HCT116 (cell line): ENCODE measurements at regions not wholly inside any gene's neighbourhood (a gene's known extent, or its start where the extent isn't known, plus 50 kb on each side); places are given as distances from the start of the nearest gene placed in this dataset.

ENCODE experiments used
- EZH2 ChIP-seq: fragments of 200-600 bp; sonication (generic); IDR thresholded peaks from 2 replicates; pipeline ENCODE4 v1.6.1; 2017; ENCODE audit warnings: antibody characterized with exemption, mixed run types
- ZFX ChIP-seq: fragments of 450-650 bp; IDR thresholded peaks from 2 replicates; pipeline ENCODE4 v1.6.1; 2017
- TF ChIP-seq, protein P1 (sequence below), 3 experiments: fragments of 200-600 bp in 1 of 3; sonication (generic) in 1 of 3; IDR thresholded peaks in 2 of 3; conservative IDR thresholded peaks in 1 of 3; 2 replicates each; pipeline ENCODE4 v1.5.1; 2012 to 2017; ENCODE audit warnings: low read depth in 2 of 3, low read length in 2 of 3, antibody characterized with exemption in 1 of 3, borderline replicate concordance in 1 of 3, control low read depth in 1 of 3, mild to moderate bottlenecking in 1 of 3, mixed read lengths in 1 of 3, mixed run types in 1 of 3, moderate library complexity in 1 of 3; ENCODE audit not compliant: insufficient read depth in 1 of 3

DNA sequence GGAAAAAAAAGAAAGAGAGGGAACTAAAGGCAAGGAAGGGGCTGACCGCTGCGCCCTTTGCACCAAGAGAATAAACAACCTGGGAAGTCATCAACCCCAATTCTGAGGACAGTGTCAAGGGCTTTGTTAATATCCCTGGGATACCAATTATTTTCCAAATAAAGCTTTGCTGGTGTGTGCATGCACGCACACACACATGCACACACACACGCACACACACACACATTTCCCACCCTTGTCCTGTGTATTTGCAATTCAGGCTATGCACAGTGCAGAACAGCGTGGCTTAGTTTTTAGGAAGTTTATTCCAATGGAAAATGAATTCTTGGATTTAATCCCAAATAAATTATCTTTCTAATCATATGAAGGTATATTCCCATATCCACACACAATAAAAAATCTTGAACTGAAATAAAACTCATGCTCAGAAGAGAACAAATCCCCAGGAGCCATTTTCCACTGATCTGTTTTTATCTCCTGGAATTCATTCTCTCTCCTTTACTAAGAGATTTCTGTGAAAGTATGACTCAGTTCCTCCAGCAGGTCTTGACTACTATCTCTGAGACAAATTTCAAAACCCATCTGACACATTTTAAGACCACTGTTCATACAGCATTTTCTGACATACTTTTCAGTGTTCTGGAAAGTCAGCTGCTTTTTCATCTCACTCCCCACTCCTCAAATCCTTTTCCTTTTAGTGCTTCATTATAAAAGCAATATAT lies 334.4 kb upstream of the ATP2B1 start:
- no peak for TF ChIP-seq EZH2
- no peak for TF ChIP-seq ZFX
- TF ChIP-seq, protein P1, sequence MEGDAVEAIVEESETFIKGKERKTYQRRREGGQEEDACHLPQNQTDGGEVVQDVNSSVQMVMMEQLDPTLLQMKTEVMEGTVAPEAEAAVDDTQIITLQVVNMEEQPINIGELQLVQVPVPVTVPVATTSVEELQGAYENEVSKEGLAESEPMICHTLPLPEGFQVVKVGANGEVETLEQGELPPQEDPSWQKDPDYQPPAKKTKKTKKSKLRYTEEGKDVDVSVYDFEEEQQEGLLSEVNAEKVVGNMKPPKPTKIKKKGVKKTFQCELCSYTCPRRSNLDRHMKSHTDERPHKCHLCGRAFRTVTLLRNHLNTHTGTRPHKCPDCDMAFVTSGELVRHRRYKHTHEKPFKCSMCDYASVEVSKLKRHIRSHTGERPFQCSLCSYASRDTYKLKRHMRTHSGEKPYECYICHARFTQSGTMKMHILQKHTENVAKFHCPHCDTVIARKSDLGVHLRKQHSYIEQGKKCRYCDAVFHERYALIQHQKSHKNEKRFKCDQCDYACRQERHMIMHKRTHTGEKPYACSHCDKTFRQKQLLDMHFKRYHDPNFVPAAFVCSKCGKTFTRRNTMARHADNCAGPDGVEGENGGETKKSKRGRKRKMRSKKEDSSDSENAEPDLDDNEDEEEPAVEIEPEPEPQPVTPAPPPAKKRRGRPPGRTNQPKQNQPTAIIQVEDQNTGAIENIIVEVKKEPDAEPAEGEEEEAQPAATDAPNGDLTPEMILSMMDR (IDR thresholded peaks at IDR 0.05 in 2 of 3, conservative IDR thresholded peaks at IDR 0.05 in 1 of 3; ENCODE audit: borderline replicate concordance in 1 of 3, insufficient read depth in 1 of 3, low read depth in 2 of 3, low read length in 2 of 3) = no peak
